Activated T-cell treated with anti-CD3 and anti-CD28 coated beads, Interleukin-2, amount 50 U/mL, for 24 hours (primary cell): ENCODE measurements at regions not wholly inside any gene's neighbourhood (a gene's known extent, or its start where the extent isn't known, plus 50 kb on each side); places are given as distances from the start of the nearest gene placed in this dataset.

Experiments
- DNase-seq: peaks from one replicate; pipeline ENCODE4 v3.0.0-alpha.2; 2020
- H3K27ac Mint-ChIP-seq: 2 replicates; pipeline ENCODE4 v1.8.0; 2020; ENCODE audit warnings: mild to moderate bottlenecking, mixed read lengths
- H3K27me3 Mint-ChIP-seq: 2 replicates; pipeline ENCODE4 v1.8.0; 2020; ENCODE audit warnings: mixed read lengths
- H3K36me3 Mint-ChIP-seq: 2 replicates; pipeline ENCODE4 v1.8.0; 2020; ENCODE audit warnings: low read depth, mixed read lengths
- H3K4me1 Mint-ChIP-seq: 2 replicates; pipeline ENCODE4 v1.8.0; 2020; ENCODE audit warnings: low read depth, mixed read lengths
- H3K4me3 Mint-ChIP-seq: 2 replicates; pipeline ENCODE4 v1.8.0; 2020; ENCODE audit warnings: mild to moderate bottlenecking, moderate library complexity, mixed read lengths
- H3K9me3 Mint-ChIP-seq: 2 replicates; pipeline ENCODE4 v1.8.0; 2020; ENCODE audit warnings: mixed read lengths

GRCh38 chr5:89299998-89300397, 417.0 kb upstream of the MEF2C start:
- H3K9me3 Mint-ChIP-seq: no peaks in the 10 kb centered on the region
- no peaks in the 10 kb centered on the region for H3K27me3 Mint-ChIP-seq
- no peaks in the 10 kb centered on the region for H3K36me3 Mint-ChIP-seq

DNA sequence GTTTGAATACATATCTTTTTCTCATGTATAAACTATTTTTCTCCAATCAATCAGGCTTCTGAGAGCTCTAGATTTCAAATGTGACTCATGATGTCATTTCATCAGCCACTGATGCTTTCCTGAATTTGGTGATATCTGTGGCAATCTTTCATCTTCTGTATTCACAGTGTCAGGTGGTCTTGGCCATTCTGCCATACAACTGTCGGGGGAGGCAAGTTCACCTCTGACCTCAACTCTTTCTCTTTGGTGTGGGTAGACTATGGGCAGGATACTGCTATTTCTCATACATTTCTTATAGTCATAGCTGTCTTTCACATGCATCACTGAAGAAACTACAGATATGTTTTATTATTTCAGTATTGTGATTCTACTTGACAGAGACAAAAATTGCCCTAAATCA, 414.1 kb upstream of the MEF2C start:
- H3K36me3 Mint-ChIP-seq: no peaks in the 10 kb centered on the region
- H3K9me3 Mint-ChIP-seq: no peaks in the 10 kb centered on the region
- H3K4me3 Mint-ChIP-seq: no peak overlapping the region
- no peaks in the 10 kb centered on the region for H3K27me3 Mint-ChIP-seq
- H3K27ac Mint-ChIP-seq: no peak overlapping the region
- DNase-seq: no peak
- peaks cover 3% of the 10 kb centered on the region for H3K4me1 Mint-ChIP-seq

More at GRCh38 chr5:89299998-89300397, 417.0 kb upstream of the MEF2C start:
- no peak overlapping the region for H3K27ac Mint-ChIP-seq
- no peak for DNase-seq
- peaks cover 3% of the 10 kb centered on the region for H3K4me1 Mint-ChIP-seq
- H3K4me3 Mint-ChIP-seq: no peak overlapping the region

DNA sequence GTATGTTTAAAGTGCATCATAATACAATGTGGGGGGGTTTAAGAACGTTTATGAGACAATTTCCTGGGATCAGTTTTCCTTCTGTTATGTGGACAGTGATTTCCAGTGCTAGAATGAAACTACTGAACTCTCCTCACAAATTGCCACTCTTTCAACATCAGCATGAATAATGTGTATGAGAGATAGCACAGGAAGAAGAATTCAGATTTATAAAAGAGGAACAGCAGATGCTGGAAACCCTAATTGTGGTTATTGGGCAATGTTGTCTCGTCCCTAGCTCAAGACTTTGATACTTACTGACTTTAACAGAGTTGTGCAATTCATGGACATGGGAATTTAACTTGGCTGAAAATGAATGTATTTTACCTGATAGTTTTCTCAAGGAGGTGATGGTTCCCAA, 410.8 kb upstream of the MEF2C start:
- DNase-seq: no peak
- no peak overlapping the region for H3K27ac Mint-ChIP-seq
- no peak overlapping the region for H3K4me3 Mint-ChIP-seq
- no peaks in the 10 kb centered on the region for H3K27me3 Mint-ChIP-seq
- H3K9me3 Mint-ChIP-seq: no peaks in the 10 kb centered on the region
- no peaks in the 10 kb centered on the region for H3K36me3 Mint-ChIP-seq
- H3K4me1 Mint-ChIP-seq: peaks cover 3% of the 10 kb centered on the region

DNA sequence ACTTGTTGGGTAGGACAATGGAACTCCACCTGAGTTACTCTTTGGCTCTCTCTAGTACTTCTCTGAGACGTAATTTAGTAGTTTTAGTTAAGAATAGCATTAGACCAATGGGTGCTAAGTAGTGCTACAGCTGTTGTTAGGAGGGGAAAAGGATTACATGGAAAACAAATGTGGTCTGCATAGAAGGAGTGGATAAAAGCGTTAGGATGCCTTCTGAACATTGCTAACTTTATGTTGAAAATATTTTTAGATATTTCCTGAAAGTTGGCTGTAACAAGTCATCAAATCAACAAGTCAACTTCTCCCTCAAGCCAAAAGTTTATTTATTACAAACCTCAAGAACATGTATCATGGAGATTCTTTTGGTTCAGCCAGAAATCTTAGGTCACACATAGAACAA, 409.5 kb upstream of the MEF2C start:
- Mint-ChIP-seq H3K27me3 (no peaks in the 10 kb centered on the region), H3K9me3 (no peaks in the 10 kb centered on the region), H3K4me3 (no peak overlapping the region), H3K27ac (no peak overlapping the region), H3K36me3 (no peaks in the 10 kb centered on the region), H3K4me1 (peaks cover 3% of the 10 kb centered on the region)
- DNase-seq: no peak

DNA sequence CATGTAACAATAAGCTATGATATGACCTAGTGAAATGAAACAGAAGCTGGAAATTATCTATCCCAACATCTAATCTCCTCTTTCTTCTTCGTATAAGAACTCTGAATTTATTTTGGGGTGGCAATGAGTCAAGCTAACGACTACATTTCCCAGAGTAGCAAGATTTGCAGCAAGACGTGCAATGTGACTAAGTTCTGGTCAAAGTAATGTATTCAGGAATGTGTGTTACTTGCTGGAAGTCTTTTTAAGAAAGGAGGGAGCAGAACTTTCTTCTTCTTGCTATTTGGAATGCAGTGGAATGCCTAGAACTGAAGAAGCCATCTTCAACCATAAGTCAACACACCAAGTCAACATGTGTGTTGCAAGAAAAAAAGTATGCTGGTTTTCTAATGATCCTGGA, 406.6 kb upstream of the MEF2C start:
- Mint-ChIP-seq H3K27ac (no peak overlapping the region), H3K4me3 (no peak overlapping the region), H3K36me3 (no peaks in the 10 kb centered on the region), H3K9me3 (no peaks in the 10 kb centered on the region), H3K27me3 (no peaks in the 10 kb centered on the region), H3K4me1 (no peaks in the 10 kb centered on the region)
- DNase-seq: no peak

DNA sequence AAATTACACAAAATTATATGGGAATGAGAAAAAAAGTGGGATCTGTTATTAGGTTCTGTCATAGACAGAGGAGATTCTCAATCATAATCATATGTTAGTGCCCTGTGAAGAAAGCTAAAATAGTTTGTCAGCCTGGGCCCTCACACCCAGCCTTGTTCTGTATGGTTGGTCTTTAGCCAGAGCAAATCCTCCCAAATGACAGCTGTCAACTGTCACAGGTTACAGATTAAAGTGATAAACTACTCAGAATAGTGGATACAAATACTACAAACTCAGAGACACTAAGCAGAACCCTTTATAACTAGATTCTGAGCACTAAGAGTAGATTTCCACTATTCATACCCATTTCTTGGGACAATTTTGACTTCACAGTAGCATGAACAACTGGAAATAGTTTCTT, 405.0 kb upstream of the MEF2C start:
- no peak overlapping the region for H3K4me3 Mint-ChIP-seq
- H3K9me3 Mint-ChIP-seq: no peaks in the 10 kb centered on the region
- no peaks in the 10 kb centered on the region for H3K36me3 Mint-ChIP-seq
- H3K4me1 Mint-ChIP-seq: no peaks in the 10 kb centered on the region
- H3K27me3 Mint-ChIP-seq: no peaks in the 10 kb centered on the region
- no peak for DNase-seq
- H3K27ac Mint-ChIP-seq: no peak overlapping the region

DNA sequence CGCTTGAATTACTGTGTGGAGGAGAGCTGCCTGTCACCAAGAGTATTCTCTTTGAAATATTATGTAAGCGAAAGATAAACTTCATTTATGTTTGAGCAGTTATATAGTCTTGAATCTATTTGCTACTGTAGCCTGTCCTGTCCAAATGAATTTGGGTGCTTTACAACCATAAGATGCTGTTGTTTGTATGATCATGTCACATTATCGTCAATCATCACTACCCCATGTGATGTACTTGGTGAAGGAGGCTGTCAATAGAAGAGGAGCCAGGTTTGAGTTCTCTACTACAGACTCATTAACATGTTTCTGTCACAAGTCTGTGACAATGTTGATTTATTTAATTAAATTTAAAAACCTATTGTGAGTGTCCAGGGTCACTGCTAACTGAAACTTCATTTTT, 403.3 kb upstream of the MEF2C start:
- H3K27ac Mint-ChIP-seq: no peak overlapping the region

DNA sequence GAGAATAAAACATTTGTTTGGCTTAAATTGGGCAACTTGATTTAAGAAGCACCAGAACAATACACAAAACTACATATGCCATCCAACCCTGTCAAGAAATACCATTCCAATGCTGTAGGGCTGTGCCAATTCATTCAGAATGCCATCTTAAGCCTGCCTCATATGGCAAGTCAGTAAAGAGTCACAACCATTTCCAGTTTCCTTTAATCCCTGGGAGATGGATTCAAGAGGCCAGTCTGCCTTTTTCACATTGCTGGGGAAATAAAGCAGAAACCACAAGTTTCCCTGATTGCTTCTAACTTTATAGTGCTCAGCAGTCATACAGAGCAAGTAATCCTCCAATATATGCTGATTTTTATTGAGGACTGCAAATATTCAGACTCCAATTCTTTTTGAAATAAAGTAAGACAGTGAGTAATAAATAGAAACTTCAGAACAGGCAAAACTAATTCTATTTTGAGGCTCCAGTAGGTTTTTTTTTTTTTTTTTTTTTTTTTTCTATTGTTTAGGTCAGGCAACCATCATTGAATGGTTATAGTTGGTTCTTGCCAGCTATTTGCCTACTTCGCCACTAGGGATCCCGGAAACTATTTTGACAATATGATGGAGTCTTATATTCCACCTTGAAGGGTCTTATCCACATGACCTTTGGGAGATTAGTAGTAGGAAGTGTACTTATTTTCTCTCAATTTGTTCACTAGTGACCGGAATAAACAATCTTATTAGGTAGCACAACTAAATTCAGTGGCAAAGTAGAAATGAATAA, 400.9 kb upstream of the MEF2C start:
- Mint-ChIP-seq H3K27me3 (no peaks in the 10 kb centered on the region), H3K4me1 (no peaks in the 10 kb centered on the region), H3K27ac (no peak overlapping the region), H3K9me3 (no peaks in the 10 kb centered on the region), H3K4me3 (no peak overlapping the region), H3K36me3 (no peaks in the 10 kb centered on the region)
- no peak for DNase-seq

More for the DNA sequence above, 403.3 kb upstream of the MEF2C start:
- H3K9me3 Mint-ChIP-seq: no peaks in the 10 kb centered on the region
- H3K36me3 Mint-ChIP-seq: no peaks in the 10 kb centered on the region
- no peak overlapping the region for H3K4me3 Mint-ChIP-seq
- no peak for DNase-seq
- no peaks in the 10 kb centered on the region for H3K4me1 Mint-ChIP-seq
- no peaks in the 10 kb centered on the region for H3K27me3 Mint-ChIP-seq

GRCh38 chr5:89282554-89283510, 399.8 kb upstream of the MEF2C start:
- no peak overlapping the region for H3K4me3 Mint-ChIP-seq
- no peak for DNase-seq
- H3K27me3 Mint-ChIP-seq: no peaks in the 10 kb centered on the region
- no peaks in the 10 kb centered on the region for H3K4me1 Mint-ChIP-seq
- peaks cover 4% of the 10 kb centered on the region for H3K9me3 Mint-ChIP-seq
- no peaks in the 10 kb centered on the region for H3K36me3 Mint-ChIP-seq
- H3K27ac Mint-ChIP-seq: no peak overlapping the region

GRCh38 chr5:89281766-89282553, 399.0 kb upstream of the MEF2C start:
- no peak overlapping the region for H3K4me3 Mint-ChIP-seq
- H3K27me3 Mint-ChIP-seq: no peaks in the 10 kb centered on the region
- no peak overlapping the region for H3K27ac Mint-ChIP-seq
- peaks cover 4% of the 10 kb centered on the region for H3K9me3 Mint-ChIP-seq
- no peak for DNase-seq
- no peaks in the 10 kb centered on the region for H3K36me3 Mint-ChIP-seq
- no peaks in the 10 kb centered on the region for H3K4me1 Mint-ChIP-seq

- H3K27ac Mint-ChIP-seq: no peak overlapping the region
- peaks cover 4% of the 10 kb centered on the region for H3K9me3 Mint-ChIP-seq
- no peaks in the 10 kb centered on the region for H3K4me1 Mint-ChIP-seq
- no peak for DNase-seq
- no peaks in the 10 kb centered on the region for H3K27me3 Mint-ChIP-seq
- no peak overlapping the region for H3K4me3 Mint-ChIP-seq
- no peaks in the 10 kb centered on the region for H3K36me3 Mint-ChIP-seq
Measured at GRCh38 chr5:89281211-89281610, 398.2 kb upstream of the MEF2C start.

- H3K27me3 Mint-ChIP-seq: no peaks in the 10 kb centered on the region
- DNase-seq: no peak
- H3K4me1 Mint-ChIP-seq: no peaks in the 10 kb centered on the region
Measured at GRCh38 chr5:89280103-89281037, 397.4 kb upstream of the MEF2C start.

DNA sequence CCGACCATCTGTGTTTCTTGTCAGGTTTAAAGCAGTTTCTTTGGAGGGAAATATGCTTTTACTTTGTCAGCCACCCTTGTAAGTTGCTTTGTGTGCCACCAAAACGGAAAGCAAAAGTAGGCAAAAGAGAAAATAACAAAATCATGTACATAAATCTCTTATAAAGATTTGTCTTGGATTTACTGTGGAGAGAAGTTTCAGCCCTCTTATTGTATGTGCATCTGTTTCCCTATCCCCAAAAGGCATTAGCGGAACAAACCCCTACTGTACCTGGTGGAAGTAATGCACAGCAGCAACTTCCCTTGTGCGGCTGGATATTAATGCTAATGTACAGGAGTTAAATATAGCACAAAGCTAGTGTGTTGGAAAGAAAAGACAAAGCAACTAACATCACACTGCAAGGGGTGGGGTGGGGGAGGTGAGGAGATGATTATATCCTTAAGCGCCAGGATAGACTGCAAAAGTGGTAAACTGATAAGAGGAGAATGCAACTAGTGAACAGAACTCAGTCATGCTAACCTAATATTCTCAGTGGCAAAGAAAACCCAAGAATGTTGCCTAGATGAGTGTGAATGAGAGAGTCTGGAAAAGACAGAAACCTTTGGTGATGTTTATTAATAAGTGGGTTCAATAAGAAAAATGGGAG, 396.5 kb upstream of the MEF2C start:
- Mint-ChIP-seq H3K36me3 (no peaks in the 10 kb centered on the region), H3K4me1 (no peaks in the 10 kb centered on the region), H3K27ac (no peak overlapping the region), H3K27me3 (no peaks in the 10 kb centered on the region), H3K4me3 (no peak overlapping the region), H3K9me3 (peaks cover 4% of the 10 kb centered on the region)
- no peak for DNase-seq

More at GRCh38 chr5:89280103-89281037, 397.4 kb upstream of the MEF2C start:
- peaks cover 4% of the 10 kb centered on the region for H3K9me3 Mint-ChIP-seq
- no peak overlapping the region for H3K27ac Mint-ChIP-seq
- H3K4me3 Mint-ChIP-seq: no peak overlapping the region
- no peaks in the 10 kb centered on the region for H3K36me3 Mint-ChIP-seq
